ENCODE measurements at regions not wholly inside any gene's neighbourhood (a gene's known extent, or its start where the extent isn't known, plus 50 kb on each side); places are given as distances from the start of the nearest gene placed in this dataset. TPM values are rescaled to one million over a fixed set of nuclear protein-coding genes. Genes with fewer than 3 reads are reported as not detected.
"Not testable (repeated sequence)": the region's sequence is repeated elsewhere in the genome, so short reads cannot be mapped to it uniquely, and the experiment has no call there.

GRCh38 chr10:25869609-25870008, 64.4 kb upstream of the MYO3A start:
- Histone ChIP-seq H3K27me3 (no peaks in the 10 kb centered on the region), H3K9me3 (no peaks in the 10 kb centered on the region), H3K27ac (no peak overlapping the region), H3K4me1 (no peaks in the 10 kb centered on the region), H3K4me3 (no peak overlapping the region), H3K36me3 (no peaks in the 10 kb centered on the region)
- no peak for DNase-seq
- intact Hi-C loops (cut with DNase I; ENCODE audit: low total_unique reads), result no loop called here
- TF ChIP-seq CTCF (IDR thresholded peaks at IDR 0.05), result no peak
- no peak for TF ChIP-seq POLR2A (IDR thresholded peaks at IDR 0.05)

DNA sequence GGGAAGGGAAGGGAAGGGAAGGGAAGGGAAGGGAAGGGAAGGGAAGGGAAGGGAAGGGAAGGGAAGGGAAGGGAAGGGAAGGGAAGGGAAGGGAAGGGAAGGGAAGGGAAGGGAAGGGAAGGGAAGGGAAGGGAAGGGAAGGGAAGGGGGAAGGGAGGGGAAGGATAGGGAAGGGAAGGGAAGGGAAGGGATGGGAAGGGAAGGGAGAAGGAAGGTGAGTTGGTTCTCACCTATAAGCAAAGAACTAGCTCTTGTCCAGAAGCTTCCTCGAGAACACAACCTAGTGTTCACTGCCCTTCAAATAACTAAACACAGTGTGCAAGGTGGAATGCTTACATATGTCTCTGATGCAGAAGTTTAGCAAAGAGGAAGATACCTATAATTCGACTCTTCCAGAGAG, 59.6 kb upstream of the MYO3A start:
- H3K4me1 ChIP-seq; H3K27ac ChIP-seq; H3K4me3 ChIP-seq; H3K27me3 ChIP-seq; H3K36me3 ChIP-seq; H3K9me3 ChIP-seq; intact Hi-C loops (cut with DNase I; ENCODE audit: low total_unique reads); DNase-seq: not testable (repeated sequence)

DNA sequence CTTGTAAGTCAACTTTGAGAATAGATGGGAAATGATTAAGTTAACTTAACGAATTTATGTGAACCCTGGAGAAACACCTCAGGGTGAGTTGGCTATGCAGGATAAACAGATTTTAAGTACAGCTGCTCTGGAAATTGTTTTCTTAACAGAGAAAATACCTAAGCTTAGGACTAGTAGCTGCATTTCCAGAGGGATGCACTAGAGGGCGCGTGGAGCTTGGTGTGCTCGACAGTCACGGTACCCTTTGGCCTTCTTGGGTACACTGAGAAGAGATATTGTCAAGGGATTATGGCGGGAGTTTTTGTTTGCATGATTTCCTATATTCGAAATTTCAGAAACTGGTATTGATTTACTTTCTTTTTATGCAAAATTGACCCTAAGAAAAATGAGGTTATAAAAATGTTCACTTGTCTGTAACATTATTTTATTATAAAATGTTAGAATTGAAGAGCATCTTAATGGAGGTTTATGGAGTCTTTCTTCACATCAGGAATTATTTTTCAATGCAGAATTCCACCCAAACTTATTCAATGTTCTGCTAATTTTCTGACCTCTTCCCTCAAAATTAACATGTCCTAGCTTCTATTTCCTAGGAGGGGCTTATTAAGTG, 58.4 kb upstream of the MYO3A start:
- no peaks in the 10 kb centered on the region for H3K27me3 ChIP-seq

GRCh38 chr10:25877296-25877695, 56.7 kb upstream of the MYO3A start:
- Histone ChIP-seq H3K36me3 (no peaks in the 10 kb centered on the region), H3K27me3 (no peaks in the 10 kb centered on the region), H3K9me3 (no peaks in the 10 kb centered on the region), H3K27ac (no peak overlapping the region), H3K4me3 (no peak overlapping the region), H3K4me1 (no peaks in the 10 kb centered on the region)
- TF ChIP-seq POLR2A (IDR thresholded peaks at IDR 0.05) (no peak), CTCF (IDR thresholded peaks at IDR 0.05) (no peak)
- intact Hi-C loops (cut with DNase I; ENCODE audit: low total_unique reads), result no loop called here
- no peak for DNase-seq

More for the DNA sequence above, 58.4 kb upstream of the MYO3A start:
- DNase-seq, result peak in 1 of 2 donors; percentile 15
- H3K4me1 ChIP-seq, result no peaks in the 10 kb centered on the region
- no peaks in the 10 kb centered on the region for H3K9me3 ChIP-seq
- no peak overlapping the region for H3K27ac ChIP-seq
- intact Hi-C loops (cut with DNase I; ENCODE audit: low total_unique reads), result no loop called here
- H3K36me3 ChIP-seq, result no peaks in the 10 kb centered on the region
- H3K4me3 ChIP-seq, result no peak overlapping the region
- TF ChIP-seq POLR2A (IDR thresholded peaks at IDR 0.05), result no peak
- TF ChIP-seq CTCF (IDR thresholded peaks at IDR 0.05), result peak; percentile 36 to 51 (median 45)

Small RNA genes lying in the stretch of these regions (small RNA-seq; reads per million reads assigned to genes)
- not detected for gene RNA5SP306
- not detected for gene RNU6-632P
